Tibial artery (tissue), 4 donors: ENCODE measurements at regions not wholly inside any gene's neighbourhood (a gene's known extent, or its start where the extent isn't known, plus 50 kb on each side); places are given as distances from the start of the nearest gene placed in this dataset.
"Not testable (repeated sequence)": the region's sequence is repeated elsewhere in the genome, so short reads cannot be mapped to it uniquely, and the experiment has no call there.

Source experiments
- DNase-seq, 2 donors: peaks; one replicate each; pipeline ENCODE4 v3.0.0-alpha.2; 2019
- H3K27ac ChIP-seq, 2 donors: fragments of 200-600 bp; sonication (generic) in 1 of 2; 1 replicate in 1 of 2; 2 replicates in 1 of 2; pipeline ENCODE4 v1.5.1; 2018 to 2019; ENCODE audit warnings: mild to moderate bottlenecking in 1 of 2
- H3K27me3 ChIP-seq, 2 donors: fragments of 200-600 bp; sonication (generic) in 1 of 2; one replicate each; pipeline versions ENCODE4 v1.5.1 to v1.6.0; 2016 to 2019
- H3K36me3 ChIP-seq, 3 donors: fragments of 200-600 bp; sonication (generic) in 2 of 3; one replicate each; pipeline ENCODE4 v1.5.1; 2016 to 2019; ENCODE audit warnings: mild to moderate bottlenecking in 2 of 3
- H3K4me1 ChIP-seq, 4 donors: fragments of 200-600 bp; sonication (generic) in 2 of 4; 1 replicate in 3 of 4; 2 replicates in 1 of 4; pipeline ENCODE4 v1.5.1; 2016 to 2019
- H3K4me3 ChIP-seq, 2 donors: fragments of 200-600 bp; sonication (generic) in 1 of 2; 1 replicate in 1 of 2; 2 replicates in 1 of 2; pipeline ENCODE4 v1.5.1; 2018 to 2019; ENCODE audit warnings: mild to moderate bottlenecking in 2 of 2
- H3K9me3 ChIP-seq, 3 donors: fragments of 200-600 bp; sonication (generic) in 1 of 3; one replicate each; pipeline ENCODE4 v1.5.1; 2016 to 2019
- intact Hi-C: fragments of 100-400 bp; cut with DNase I; formaldehyde crosslinking; loops from one replicate; pipeline ENCODE4 v1.15.0; 2023; ENCODE audit warnings: low total_unique reads
- TF ChIP-seq, protein P1 (sequence below), 2 experiments: fragments of 200-600 bp in 1 of 2; fragments of 450-650 bp in 1 of 2; IDR thresholded peaks; one replicate each; pipeline ENCODE4 v1.5.1; 2017 to 2019; ENCODE audit warnings: antibody characterized with exemption in 2 of 2, mild to moderate bottlenecking in 1 of 2, moderate library complexity in 1 of 2

DNA sequence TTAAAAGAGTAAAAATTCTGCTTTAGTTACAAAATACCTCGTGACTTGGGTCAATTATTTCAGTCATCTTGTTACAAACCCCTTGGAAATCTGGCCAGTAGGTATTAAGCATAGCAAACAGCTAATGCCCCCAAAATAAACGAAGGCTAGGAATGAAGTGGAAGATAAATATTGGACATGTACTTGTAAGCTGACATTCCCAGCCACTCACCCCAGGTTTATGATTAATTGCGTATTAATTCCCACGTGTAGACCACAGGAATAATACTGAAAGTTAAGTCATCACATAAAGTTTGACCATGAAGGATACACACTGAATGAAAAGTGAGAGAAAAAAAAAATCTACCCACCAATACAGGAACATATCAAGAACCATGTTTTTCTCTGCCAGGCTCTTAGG, 936.5 kb upstream of the ADGRB3 start:
- Histone ChIP-seq H3K4me3 (no peak overlapping the region), H3K4me1 (no peaks in the 10 kb centered on the region), H3K9me3 (no peaks in the 10 kb centered on the region), H3K27ac (no peak overlapping the region), H3K27me3 (no peaks in the 10 kb centered on the region), H3K36me3 (no peaks in the 10 kb centered on the region)
- no peak for DNase-seq
- TF ChIP-seq, protein P1, sequence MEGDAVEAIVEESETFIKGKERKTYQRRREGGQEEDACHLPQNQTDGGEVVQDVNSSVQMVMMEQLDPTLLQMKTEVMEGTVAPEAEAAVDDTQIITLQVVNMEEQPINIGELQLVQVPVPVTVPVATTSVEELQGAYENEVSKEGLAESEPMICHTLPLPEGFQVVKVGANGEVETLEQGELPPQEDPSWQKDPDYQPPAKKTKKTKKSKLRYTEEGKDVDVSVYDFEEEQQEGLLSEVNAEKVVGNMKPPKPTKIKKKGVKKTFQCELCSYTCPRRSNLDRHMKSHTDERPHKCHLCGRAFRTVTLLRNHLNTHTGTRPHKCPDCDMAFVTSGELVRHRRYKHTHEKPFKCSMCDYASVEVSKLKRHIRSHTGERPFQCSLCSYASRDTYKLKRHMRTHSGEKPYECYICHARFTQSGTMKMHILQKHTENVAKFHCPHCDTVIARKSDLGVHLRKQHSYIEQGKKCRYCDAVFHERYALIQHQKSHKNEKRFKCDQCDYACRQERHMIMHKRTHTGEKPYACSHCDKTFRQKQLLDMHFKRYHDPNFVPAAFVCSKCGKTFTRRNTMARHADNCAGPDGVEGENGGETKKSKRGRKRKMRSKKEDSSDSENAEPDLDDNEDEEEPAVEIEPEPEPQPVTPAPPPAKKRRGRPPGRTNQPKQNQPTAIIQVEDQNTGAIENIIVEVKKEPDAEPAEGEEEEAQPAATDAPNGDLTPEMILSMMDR (IDR thresholded peaks at IDR 0.05) = no peak
- intact Hi-C loops = no loop called here

DNA sequence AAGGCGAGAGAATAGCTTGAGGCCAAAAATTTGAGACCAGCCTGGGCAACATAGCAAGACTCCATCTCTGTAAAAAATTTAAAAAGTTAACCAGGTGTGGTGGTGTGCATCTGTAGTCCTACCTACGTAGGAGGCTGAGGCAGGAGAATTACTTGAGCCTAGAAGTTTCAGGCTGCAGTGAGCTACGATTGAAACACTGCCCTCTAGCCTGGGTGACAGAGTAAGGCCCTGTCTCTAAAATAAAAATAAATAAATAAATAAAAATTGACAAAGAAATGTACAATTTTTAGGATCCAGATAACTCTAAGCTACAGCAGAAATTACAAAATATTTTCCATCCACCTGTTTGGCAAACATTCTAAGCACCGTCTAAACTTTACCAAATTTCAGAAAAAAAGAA, 941.0 kb upstream of the ADGRB3 start:
- DNase-seq = no peak
- intact Hi-C loops = no loop called here
- Histone ChIP-seq H3K27ac (no peak overlapping the region), H3K4me3 (no peak overlapping the region), H3K4me1 (no peaks in the 10 kb centered on the region), H3K27me3 (no peaks in the 10 kb centered on the region), H3K36me3 (no peaks in the 10 kb centered on the region), H3K9me3 (no peaks in the 10 kb centered on the region)
- TF ChIP-seq, protein P1 (IDR thresholded peaks at IDR 0.05) = no peak

DNA sequence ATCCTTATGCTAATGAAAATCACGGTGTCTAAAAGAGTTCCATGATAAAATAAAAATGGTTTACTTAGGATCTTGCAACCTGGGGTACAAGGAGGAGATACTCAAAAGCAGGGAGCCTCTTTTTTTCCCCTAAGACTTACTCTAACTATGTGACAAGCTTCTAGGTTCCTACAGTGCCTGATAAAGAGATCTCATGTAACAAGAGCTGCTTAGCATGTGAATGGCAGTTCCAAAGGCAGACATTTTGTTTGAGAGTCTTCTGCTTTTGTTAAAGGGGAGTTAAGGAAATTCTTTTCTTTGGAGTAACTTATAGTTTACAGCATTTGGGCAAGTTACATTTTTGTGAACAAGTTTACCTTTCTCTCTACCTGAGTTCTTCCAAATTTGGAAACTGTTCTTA, 945.8 kb upstream of the ADGRB3 start:
- Histone ChIP-seq H3K36me3 (no peaks in the 10 kb centered on the region), H3K9me3 (no peaks in the 10 kb centered on the region), H3K4me3 (no peak overlapping the region), H3K27me3 (no peaks in the 10 kb centered on the region), H3K27ac (no peak overlapping the region), H3K4me1 (no peaks in the 10 kb centered on the region)
- DNase-seq = no peak
- intact Hi-C loops = no loop called here
- TF ChIP-seq, protein P1 (IDR thresholded peaks at IDR 0.05) = no peak

DNA sequence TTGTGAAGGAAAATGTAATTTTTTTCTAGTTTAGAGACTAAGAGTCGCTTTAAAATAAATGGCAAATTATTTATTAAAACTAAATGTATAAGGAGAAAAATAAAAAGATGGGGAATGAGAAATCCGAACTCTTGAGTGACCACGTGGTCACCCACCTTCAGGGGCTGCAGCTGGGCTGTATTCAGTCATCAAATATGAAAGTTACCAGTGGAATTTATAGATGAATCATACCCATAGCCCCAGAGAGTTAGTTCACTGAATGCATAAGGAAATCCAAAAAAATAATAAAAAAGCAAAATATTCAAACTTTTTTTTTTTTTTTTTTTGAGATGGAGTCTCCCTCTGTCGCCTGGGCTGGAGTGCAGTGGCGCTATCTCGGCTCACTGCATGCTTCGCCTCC, 947.7 kb upstream of the ADGRB3 start:
- intact Hi-C loops = no loop called here
- H3K27me3 ChIP-seq = no peaks in the 10 kb centered on the region
- TF ChIP-seq, protein P1 (IDR thresholded peaks at IDR 0.05) = no peak
- H3K4me1 ChIP-seq = no peaks in the 10 kb centered on the region
- H3K27ac ChIP-seq = no peak overlapping the region
- no peak for DNase-seq
- no peaks in the 10 kb centered on the region for H3K36me3 ChIP-seq
- no peaks in the 10 kb centered on the region for H3K9me3 ChIP-seq
- no peak overlapping the region for H3K4me3 ChIP-seq

DNA sequence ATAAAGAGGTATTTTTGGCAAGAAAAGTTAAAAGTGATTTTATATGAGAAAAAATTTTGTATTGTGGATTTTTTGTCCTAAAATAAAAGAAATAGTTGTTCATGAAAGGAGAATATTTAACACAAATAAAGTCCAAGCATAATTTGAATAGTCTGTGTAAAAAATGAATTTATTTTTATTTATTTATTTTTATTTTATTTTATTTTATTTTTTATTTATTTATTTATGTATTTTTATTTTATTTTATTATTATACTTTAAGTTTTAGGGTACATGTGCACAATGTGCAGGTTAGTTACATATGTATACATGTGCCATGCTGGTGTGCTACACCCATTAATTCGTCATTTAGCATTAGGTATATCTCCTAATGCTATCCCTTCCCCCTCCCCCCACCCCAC, 948.9 kb upstream of the ADGRB3 start:
- H3K27ac ChIP-seq, H3K4me1 ChIP-seq, H3K36me3 ChIP-seq, intact Hi-C loops, H3K4me3 ChIP-seq, DNase-seq, H3K9me3 ChIP-seq, H3K27me3 ChIP-seq: not testable (repeated sequence)

DNA sequence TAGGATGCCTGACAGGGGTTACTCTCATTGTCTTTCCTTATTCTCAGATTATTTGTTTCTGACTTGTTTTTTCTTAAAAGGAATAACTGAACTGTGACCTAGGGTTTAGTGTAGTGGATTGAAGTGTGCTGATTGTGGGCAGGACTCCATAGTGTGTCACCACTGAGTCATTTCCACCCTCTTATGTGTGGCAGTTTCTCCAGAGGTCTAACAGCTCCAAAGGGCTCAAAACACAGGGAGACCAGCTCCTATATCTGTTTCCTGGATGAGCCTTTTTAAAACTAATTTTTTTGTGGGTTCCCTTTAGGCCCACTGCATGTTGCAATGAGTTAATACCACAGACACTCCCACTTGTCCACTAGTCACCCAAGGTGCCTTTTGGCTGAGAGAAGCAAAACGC, 951.1 kb upstream of the ADGRB3 start:
- H3K4me3 ChIP-seq = no peak overlapping the region
- no peaks in the 10 kb centered on the region for H3K9me3 ChIP-seq
- H3K4me1 ChIP-seq = no peaks in the 10 kb centered on the region
- no peaks in the 10 kb centered on the region for H3K27me3 ChIP-seq
- intact Hi-C loops = no loop called here
- DNase-seq = no peak
- H3K27ac ChIP-seq = no peak overlapping the region
- no peaks in the 10 kb centered on the region for H3K36me3 ChIP-seq
- TF ChIP-seq, protein P1 (IDR thresholded peaks at IDR 0.05) = no peak
